Peyer's patch (tissue), 4 donors: ENCODE measurements at regions not wholly inside any gene's neighbourhood (a gene's known extent, or its start where the extent isn't known, plus 50 kb on each side); places are given as distances from the start of the nearest gene placed in this dataset.

Experiments used
- POLR2A ChIP-seq, 2 donors: fragments of 450-650 bp; IDR thresholded peaks; one replicate each; pipeline ENCODE4 v1.5.1; 2017; ENCODE audit warnings: antibody characterized with exemption in 2 of 2, mild to moderate bottlenecking in 2 of 2, moderate library complexity in 2 of 2
- TF ChIP-seq, protein P1 (sequence below), 6 experiments: fragments of 450-650 bp in 4 of 6; fragments of 200-600 bp in 2 of 6; sonication (generic) in 1 of 6; IDR thresholded peaks; one replicate each; pipeline ENCODE4 v1.5.1; 2017 to 2019; ENCODE audit warnings: antibody characterized with exemption in 6 of 6, mild to moderate bottlenecking in 3 of 6, moderate library complexity in 1 of 6

DNA sequence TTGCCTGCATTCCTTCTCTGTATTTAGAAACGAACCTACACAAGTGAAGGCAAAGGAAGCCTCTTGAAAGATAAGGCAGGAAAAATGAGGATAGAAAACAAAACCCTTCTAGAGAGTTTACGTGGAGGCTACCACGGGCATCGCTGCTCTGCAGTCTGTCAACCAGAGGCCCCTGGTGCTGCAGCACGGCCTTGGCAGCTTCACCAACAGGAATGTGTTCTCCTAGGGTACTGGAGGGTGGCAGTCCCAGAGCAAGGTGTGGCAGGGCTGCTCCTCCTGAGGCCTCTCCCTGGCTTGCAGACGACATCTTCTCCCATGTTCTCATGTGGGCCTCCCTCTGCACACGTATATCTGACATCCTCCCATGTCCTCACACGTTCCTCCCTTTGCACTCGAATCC lies 57.6 kb upstream of the SAMD11 start:
- TF ChIP-seq, protein P1, sequence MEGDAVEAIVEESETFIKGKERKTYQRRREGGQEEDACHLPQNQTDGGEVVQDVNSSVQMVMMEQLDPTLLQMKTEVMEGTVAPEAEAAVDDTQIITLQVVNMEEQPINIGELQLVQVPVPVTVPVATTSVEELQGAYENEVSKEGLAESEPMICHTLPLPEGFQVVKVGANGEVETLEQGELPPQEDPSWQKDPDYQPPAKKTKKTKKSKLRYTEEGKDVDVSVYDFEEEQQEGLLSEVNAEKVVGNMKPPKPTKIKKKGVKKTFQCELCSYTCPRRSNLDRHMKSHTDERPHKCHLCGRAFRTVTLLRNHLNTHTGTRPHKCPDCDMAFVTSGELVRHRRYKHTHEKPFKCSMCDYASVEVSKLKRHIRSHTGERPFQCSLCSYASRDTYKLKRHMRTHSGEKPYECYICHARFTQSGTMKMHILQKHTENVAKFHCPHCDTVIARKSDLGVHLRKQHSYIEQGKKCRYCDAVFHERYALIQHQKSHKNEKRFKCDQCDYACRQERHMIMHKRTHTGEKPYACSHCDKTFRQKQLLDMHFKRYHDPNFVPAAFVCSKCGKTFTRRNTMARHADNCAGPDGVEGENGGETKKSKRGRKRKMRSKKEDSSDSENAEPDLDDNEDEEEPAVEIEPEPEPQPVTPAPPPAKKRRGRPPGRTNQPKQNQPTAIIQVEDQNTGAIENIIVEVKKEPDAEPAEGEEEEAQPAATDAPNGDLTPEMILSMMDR (IDR thresholded peaks at IDR 0.05): no peak
- no peak for TF ChIP-seq POLR2A (IDR thresholded peaks at IDR 0.05)
